H54 (cell line): ENCODE measurements at regions not wholly inside any gene's neighbourhood (a gene's known extent, or its start where the extent isn't known, plus 50 kb on each side); places are given as distances from the start of the nearest gene placed in this dataset.

Source experiments
- DNase-seq: peaks from one replicate; pipeline ENCODE4 v3.0.0; 2011; ENCODE audit warnings: low spot score, mixed read lengths; ENCODE audit not compliant: insufficient read length
- FAIRE-seq: peaks from 3 replicates; lab custom pipeline; 2011; peaks lifted over from hg19 to GRCh38; lab: Jason Lieb, UNC
- POLR2A ChIP-seq: IDR thresholded peaks from 2 replicates; pipeline ENCODE4 v1.6.1; 2011; ENCODE audit warnings: low read depth, mild to moderate bottlenecking, low read length

DNA sequence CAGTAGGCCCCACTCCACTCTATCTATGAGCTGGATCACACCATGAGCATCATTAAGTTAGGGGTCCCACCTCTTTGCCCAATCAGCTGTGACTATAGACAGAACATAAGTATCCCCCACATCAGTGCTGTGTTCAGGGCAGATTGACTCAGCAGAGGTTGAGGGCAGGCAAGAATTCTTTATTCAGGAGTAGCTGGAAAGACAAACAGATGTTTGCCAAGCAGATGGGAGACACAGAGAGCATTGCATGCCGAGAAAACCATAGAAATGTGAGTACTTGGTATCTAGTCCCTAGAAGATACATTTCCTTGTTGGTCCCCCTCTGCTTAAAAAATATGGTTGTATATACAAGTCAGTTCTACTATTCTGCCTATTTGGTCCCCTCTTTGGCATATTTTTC, 440.8 kb downstream of the RAP2B start:
- TF ChIP-seq POLR2A, result no peak

DNA sequence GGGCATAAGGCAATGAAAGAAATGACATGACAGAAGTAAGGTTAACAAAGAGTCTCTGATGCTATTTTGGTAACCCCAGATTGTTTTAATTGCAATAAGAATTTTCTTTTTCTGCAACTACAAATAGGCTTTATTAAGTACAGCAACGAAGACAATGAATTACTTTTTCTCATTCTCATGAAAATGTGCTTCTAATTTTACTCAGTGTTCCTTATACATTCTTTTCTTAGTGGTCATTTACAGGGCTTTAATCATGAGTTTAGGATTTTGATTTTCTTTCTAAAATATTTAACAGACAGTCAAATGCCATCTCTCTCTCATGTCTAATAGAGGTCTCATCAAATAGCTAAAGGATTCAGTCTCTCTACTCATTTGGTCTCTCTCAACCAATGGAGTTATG, 452.1 kb downstream of the RAP2B start:
- FAIRE-seq (no peak), DNase-seq (no peak)
- TF ChIP-seq POLR2A, result no peak

More for the DNA sequence above, 440.8 kb downstream of the RAP2B start:
- DNase-seq (no peak), FAIRE-seq (no peak)

- TF ChIP-seq POLR2A, result no peak
- DNase-seq, result no peak
- no peak for FAIRE-seq
Observed at GRCh38 chr3:153614563-153614962, 452.5 kb downstream of the RAP2B start.

DNA sequence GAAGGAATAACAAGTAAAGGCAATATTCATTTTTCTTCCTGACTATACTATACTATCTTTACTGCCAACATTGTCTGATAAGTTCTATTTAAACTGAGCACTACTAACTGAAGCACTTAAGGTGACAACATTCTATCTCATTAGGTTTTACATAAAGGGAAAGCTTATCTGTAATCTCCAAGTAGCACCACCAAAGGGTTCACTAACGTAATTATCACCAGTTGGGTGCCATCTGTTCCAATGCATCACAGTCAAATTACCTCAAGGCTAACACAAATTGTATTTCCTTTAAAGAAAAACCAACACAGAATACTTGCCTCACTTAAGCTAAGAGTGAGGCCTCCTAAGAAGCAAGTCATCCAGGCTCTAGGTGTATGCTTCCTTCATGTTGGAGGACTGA, 453.8 kb downstream of the RAP2B start:
- FAIRE-seq (no peak), DNase-seq (no peak)
- no peak for TF ChIP-seq POLR2A

DNA sequence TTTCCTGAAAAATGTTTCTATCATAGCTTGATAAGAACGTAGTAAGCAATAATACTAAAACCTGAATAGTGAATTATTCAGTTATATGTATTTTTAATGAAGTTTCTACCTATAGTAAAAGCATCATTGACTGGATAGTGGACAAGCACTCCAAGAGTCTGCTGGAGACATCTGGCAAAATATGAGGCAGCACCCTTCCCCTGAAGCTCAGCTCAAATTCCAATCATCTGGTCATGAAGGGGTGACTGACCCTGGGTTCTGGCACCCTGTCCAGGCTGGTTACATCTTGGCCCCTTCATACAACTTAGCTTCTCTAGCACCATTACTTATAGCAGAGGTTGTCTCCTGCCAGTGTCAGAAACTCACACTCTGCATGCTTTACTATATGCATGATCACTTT, 455.4 kb downstream of the RAP2B start:
- TF ChIP-seq POLR2A, result no peak
- FAIRE-seq, result no peak
- DNase-seq, result no peak

DNA sequence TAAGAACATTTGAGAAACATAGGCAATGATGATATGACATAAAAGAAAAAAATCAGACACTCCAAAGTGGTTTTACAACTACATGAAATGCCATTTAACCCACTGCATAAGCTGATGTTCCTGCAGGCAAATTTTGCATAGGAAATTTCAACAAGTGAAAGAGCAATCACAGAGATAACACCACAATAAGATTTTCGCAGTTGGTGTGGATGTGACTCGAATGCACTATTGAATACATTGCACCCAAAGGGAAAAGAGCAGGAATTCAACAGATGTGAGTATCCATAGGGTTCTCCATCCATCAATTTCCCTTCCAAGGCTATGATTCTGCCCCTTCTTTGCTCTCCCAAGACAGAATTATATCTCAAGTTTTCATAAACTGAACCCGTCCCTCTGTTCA, 456.1 kb downstream of the RAP2B start:
- FAIRE-seq, result no peak

GRCh38 chr3:153619268-153619667, 457.2 kb downstream of the RAP2B start:
- TF ChIP-seq POLR2A, result no peak
- DNase-seq, result no peak
- no peak for FAIRE-seq

More for the DNA sequence above, 456.1 kb downstream of the RAP2B start:
- DNase-seq, result no peak
- TF ChIP-seq POLR2A, result no peak

GRCh38 chr3:153621953-153622352, 459.9 kb downstream of the RAP2B start:
- DNase-seq, result no peak
- no peak for TF ChIP-seq POLR2A
- peak; percentile 83 for FAIRE-seq

DNA sequence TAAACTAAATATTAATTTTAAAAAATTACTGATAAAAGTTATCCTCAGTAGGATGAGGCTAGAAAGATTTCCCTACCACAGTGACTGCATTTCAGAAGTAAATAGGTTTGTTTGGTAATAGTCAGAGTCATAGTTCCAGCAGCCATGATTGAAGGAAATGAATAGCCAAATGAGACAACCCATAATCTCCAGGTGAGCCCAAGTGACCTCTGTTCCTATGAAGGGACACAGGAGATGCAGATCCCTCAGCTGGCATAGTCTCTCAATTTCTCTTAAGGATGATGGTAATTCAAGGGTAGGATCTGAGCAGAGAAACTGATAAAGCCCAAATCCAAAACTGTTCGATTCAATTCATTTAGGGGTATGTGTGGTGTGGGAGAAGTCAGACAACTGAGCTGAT, 461.8 kb downstream of the RAP2B start:
- FAIRE-seq, result no peak
- TF ChIP-seq POLR2A, result no peak
- DNase-seq, result no peak

- DNase-seq (no peak), FAIRE-seq (no peak)
- TF ChIP-seq POLR2A, result no peak
Observed at GRCh38 chr3:153624310-153625030, 462.4 kb downstream of the RAP2B start.

DNA sequence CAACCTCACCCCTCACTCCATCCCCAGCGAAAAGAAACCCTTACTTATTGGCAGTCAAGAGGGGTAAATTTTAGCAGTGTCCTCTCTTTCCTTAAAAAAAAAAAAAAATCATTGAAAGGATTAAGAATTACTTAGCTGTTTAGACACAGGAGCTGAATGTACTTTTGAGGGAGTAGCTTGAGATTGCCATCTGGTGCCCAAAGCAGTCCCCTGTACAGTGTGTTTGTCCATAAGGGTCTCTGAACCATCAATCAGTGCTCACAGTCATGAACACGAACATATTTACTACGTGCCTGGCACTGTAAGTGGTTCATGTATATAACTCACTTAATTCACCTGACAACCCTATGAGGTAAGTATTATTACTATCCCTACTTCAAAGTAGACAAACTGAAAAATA, 463.5 kb downstream of the RAP2B start:
- DNase-seq (no peak), FAIRE-seq (no peak)
- no peak for TF ChIP-seq POLR2A

- no peak for TF ChIP-seq POLR2A
- DNase-seq (no peak), FAIRE-seq (no peak)
Observed at GRCh38 chr3:153626158-153626557, 464.1 kb downstream of the RAP2B start.

GRCh38 chr3:153628591-153628990, 466.6 kb downstream of the RAP2B start:
- no peak for FAIRE-seq

DNA sequence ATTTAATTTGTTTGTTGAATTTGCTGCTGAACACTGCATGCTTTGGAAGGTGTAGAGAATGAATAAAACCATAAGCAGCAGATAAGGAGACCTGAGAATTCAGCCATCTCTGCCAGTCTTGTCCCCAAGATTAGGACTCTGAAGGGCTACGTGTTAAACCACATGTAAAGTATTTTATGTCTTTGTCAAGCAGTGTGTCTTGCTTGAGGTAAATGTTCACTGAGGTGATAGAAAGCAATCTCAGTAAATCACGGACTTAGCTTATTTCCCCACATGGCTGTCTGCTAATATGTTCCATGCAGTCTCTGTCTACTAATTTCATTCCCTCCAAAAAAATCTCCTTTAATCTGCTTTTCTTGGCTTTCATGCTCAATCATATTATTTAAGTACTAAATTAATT, 467.1 kb downstream of the RAP2B start:
- FAIRE-seq (no peak), DNase-seq (no peak)
- no peak for TF ChIP-seq POLR2A

More at GRCh38 chr3:153628591-153628990, 466.6 kb downstream of the RAP2B start:
- DNase-seq, result no peak
- no peak for TF ChIP-seq POLR2A

DNA sequence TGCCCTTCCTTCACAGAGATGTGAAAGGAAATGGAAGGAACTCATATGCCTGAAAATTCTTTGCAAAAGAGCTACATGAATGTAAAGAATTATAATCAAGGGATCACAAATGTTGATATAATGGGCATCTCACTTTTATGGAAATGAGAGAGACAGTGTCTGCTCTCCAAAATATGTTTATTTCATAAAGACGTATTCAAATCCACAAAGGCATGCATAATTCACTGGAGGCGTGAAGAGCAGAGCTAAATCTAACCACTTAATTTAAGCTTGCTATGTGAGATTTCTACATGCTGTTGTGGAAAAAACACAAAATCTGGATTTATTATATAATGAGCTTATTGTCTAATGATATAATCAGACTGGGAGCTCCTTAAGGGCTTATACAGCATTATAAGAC, 469.1 kb downstream of the RAP2B start:
- no peak for TF ChIP-seq POLR2A
- FAIRE-seq (no peak), DNase-seq (no peak)
